Thymus (tissue), 11 donors: ENCODE measurements at regions not wholly inside any gene's neighbourhood (a gene's known extent, or its start where the extent isn't known, plus 50 kb on each side); places are given as distances from the start of the nearest gene placed in this dataset.
"Not testable (repeated sequence)": the region's sequence is repeated elsewhere in the genome, so short reads cannot be mapped to it uniquely, and the experiment has no call there.

Source experiments
- DNase-seq, 9 donors: peaks; one replicate each; pipeline ENCODE4 v3.0.0-alpha.2; 2013; ENCODE audit warnings: low spot score in 9 of 9, low read depth in 6 of 9, missing footprints in 1 of 9
- H3K27ac ChIP-seq, 2 donors: one replicate each; pipeline ENCODE4 v1.5.1; 2013; ENCODE audit warnings: control low read depth in 1 of 2, low read depth in 1 of 2, low read length in 1 of 2, mild to moderate bottlenecking in 1 of 2, moderate library complexity in 1 of 2
- H3K27me3 ChIP-seq, 2 donors: one replicate each; pipeline ENCODE4 v1.5.1; 2013; ENCODE audit warnings: low read length in 1 of 2; ENCODE audit not compliant: control insufficient read depth in 2 of 2, insufficient read depth in 1 of 2
- H3K36me3 ChIP-seq, 2 donors: one replicate each; pipeline ENCODE4 v1.5.1; 2013; ENCODE audit warnings: low read length in 1 of 2, mild to moderate bottlenecking in 1 of 2, moderate library complexity in 1 of 2; ENCODE audit not compliant: control insufficient read depth in 2 of 2, insufficient read depth in 2 of 2
- H3K4me1 ChIP-seq, 2 donors: one replicate each; pipeline ENCODE4 v1.5.1; 2013; ENCODE audit warnings: low read length in 2 of 2; ENCODE audit not compliant: control insufficient read depth in 2 of 2, insufficient read depth in 2 of 2
- H3K4me3 ChIP-seq, 2 donors: one replicate each; pipeline ENCODE4 v1.5.1; 2013; ENCODE audit warnings: low read length in 2 of 2, control low read depth in 1 of 2, mild to moderate bottlenecking in 1 of 2
- H3K9me3 ChIP-seq, 2 donors: one replicate each; pipeline ENCODE4 v1.5.1; 2013; ENCODE audit warnings: low read length in 1 of 2, mild to moderate bottlenecking in 1 of 2; ENCODE audit not compliant: control insufficient read depth in 2 of 2, insufficient read depth in 1 of 2
- WGBS: extraction: QIAGEN DNeasy Blood & Tissue Kit; methylation state at CpG from one replicate; pipeline ENCODE4 v1.1.7; 2013; 5-methylcytosine and 5-hydroxymethylcytosine counted together
- donor health status: healthy.

- 46% methylated on average over 1 of the region's 1 CpG for WGBS
- Histone ChIP-seq H3K4me1 (no peaks in the 10 kb centered on the region), H3K27ac (no peak overlapping the region), H3K4me3 (no peak overlapping the region), H3K36me3 (no peaks in the 10 kb centered on the region), H3K9me3 (no peaks in the 10 kb centered on the region), H3K27me3 (no peaks in the 10 kb centered on the region)
- no peak for DNase-seq
These were observed 1107.8 kb downstream of the FSCB start for GRCh38 chr14:43399289-43399688.

GRCh38 chr14:43370565-43370896 is 1136.6 kb downstream of the FSCB start:
- H3K27ac ChIP-seq, H3K36me3 ChIP-seq, H3K27me3 ChIP-seq, H3K9me3 ChIP-seq, H3K4me3 ChIP-seq, DNase-seq, H3K4me1 ChIP-seq: not testable (repeated sequence)
- WGBS: 92% methylated on average over 8 of the region's 8 CpGs

DNA sequence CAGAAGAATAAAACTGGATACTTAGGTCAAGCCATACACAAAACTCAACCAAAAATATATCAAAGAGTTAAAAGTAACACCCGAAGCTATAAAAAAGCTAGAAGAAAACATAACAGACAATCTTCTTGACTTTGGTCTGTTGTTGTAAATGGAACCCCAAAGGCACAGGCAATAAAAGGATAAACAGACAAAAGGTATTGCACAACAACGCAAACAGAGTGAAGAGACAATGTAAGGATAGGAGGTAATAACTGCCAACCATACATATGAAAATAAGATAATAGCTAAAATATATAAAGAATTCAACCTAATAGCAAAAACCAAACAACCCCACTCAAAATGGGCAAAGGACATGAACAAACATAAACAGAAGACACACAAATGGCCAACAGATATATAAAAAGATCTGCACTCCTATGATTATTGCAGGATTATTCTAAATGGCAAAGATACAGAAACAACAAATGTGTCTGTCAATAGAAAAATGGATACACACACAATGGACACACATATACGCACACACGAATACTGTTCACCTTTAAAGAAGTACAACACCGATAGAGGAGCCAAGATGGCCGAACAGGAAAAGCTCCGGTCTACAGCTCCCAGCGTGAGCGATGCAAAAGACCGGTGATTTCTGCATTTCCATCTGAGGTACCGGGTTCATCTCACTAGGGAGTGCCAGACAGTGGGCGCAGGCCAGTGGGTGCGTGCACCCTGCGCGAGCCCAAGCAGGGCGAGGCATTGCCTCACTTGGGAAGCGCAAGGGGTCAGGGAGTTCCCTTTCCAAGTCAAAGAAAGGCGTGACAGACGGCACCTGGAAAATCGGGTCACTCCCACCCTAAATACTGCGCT is 1137.1 kb downstream of the FSCB start:
- Histone ChIP-seq H3K36me3 (no peaks in the 10 kb centered on the region), H3K27me3 (no peaks in the 10 kb centered on the region), H3K4me3 (no peak overlapping the region), H3K4me1 (no peaks in the 10 kb centered on the region), H3K27ac (no peak overlapping the region), H3K9me3 (no peaks in the 10 kb centered on the region)
- 97% methylated on average over 21 of the region's 21 CpGs for WGBS
- no peak for DNase-seq

- Histone ChIP-seq H3K36me3 (no peaks in the 10 kb centered on the region), H3K9me3 (peaks cover 2 to 10% of the 10 kb centered on the region in 2 donors), H3K4me1 (no peaks in the 10 kb centered on the region), H3K27ac (no peak overlapping the region), H3K27me3 (no peaks in the 10 kb centered on the region), H3K4me3 (no peak overlapping the region)
- WGBS: 99% methylated on average over 3 of the region's 3 CpGs
- no peak for DNase-seq
These were observed 1144.5 kb downstream of the FSCB start for GRCh38 chr14:43362586-43362985.

DNA sequence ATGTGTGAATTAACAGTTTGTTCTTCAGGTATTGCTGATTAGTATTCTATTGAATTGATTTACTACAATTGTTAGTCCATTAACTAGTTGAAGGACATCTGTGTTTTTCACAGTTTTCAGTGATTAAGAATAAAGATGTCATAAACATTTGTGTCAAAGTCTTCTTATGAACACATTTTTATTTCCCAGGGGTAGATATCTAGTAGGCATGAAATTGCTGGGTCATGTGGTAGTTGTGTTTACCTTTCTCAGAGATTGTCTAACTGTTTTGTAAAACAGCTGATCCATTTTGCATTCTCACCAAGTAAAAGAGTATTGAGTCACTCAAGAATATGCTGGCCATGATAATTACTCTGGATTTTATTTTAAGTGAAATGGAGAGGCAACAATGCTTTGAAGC is 1145.3 kb downstream of the FSCB start:
- H3K9me3 ChIP-seq: peaks cover 2 to 10% of the 10 kb centered on the region in 2 donors
- no peak overlapping the region for H3K4me3 ChIP-seq
- H3K27ac ChIP-seq: no peak overlapping the region
- H3K4me1 ChIP-seq: no peaks in the 10 kb centered on the region
- no peaks in the 10 kb centered on the region for H3K27me3 ChIP-seq
- no peak for DNase-seq
- no peaks in the 10 kb centered on the region for H3K36me3 ChIP-seq

DNA sequence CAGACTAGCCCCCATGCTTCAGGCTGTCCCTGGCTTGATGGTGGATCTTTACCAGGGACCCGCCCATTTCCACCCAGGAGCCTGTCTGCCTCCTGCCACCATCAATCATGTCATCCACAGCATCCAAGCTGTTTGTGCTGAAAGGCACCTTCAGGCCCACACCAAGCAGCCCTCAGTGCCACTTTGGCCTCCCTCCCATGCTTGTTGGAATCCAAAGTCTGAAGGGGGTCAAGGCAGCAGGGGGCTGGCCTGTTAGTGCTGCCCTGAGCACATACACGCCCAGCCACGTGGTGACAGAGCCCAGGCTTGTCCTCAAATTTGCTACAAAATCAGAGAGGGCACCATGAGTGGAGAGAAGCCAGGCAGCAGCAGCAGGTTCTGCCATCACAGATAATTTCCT is 1146.8 kb downstream of the FSCB start:
- no peak for DNase-seq
- H3K9me3 ChIP-seq: peaks cover 2 to 10% of the 10 kb centered on the region in 2 donors
- no peak overlapping the region for H3K4me3 ChIP-seq
- no peaks in the 10 kb centered on the region for H3K27me3 ChIP-seq
- no peaks in the 10 kb centered on the region for H3K36me3 ChIP-seq
- 80% methylated on average over 3 of the region's 3 CpGs for WGBS
- no peaks in the 10 kb centered on the region for H3K4me1 ChIP-seq
- H3K27ac ChIP-seq: no peak overlapping the region

DNA sequence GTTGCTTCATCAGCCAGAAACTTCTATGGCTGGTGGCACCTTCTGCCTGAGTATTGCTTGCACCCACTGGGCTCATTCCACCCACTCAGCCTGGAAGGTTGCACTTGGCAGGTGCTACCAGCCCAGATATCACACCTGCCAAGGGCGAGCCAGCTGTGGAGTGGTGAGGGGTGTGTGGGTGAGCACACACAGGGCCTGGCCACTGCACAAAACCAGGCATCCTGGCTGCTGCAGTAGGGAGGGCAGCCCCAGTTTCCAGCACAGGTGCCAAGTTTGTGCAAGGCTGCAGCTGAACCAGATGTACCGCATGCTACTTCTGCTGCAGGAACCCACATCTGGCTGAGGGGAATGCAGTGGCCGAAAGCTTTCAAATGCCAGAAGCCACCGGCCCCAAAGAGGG is 1147.8 kb downstream of the FSCB start:
- H3K9me3 ChIP-seq: peaks cover 2 to 10% of the 10 kb centered on the region in 2 donors
- H3K27ac ChIP-seq: no peak overlapping the region
- WGBS: 86% methylated on average over 4 of the region's 4 CpGs
- no peaks in the 10 kb centered on the region for H3K27me3 ChIP-seq
- no peaks in the 10 kb centered on the region for H3K4me1 ChIP-seq
- no peak for DNase-seq
- no peak overlapping the region for H3K4me3 ChIP-seq
- H3K36me3 ChIP-seq: no peaks in the 10 kb centered on the region

DNA sequence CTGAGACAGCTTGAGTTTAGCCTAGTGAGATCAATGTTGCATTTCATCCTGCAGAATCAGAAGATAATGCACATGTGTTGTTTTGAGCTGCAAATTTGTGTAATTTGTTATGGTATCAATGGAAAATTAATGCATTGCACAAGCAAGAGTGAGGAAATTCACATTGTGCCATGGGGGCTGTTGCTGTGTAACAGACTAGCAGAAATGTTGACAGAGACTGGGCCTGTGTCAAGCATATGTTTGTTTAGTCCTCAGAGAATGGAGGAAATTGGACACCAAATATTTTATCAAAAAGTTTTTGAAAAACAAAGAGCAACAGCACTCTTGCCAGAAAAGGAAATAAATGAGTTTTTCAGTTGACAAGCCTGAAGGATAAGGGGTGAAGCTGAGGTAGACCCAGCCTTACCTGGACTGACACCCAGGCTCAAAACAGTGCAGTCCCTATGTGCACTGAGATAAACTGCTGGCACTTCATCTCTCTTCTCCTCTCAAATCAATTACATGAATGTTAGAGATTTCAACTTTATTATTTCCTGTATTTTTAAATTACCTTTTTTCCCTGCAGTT is 1150.0 kb downstream of the FSCB start:
- Histone ChIP-seq H3K4me1 (no peaks in the 10 kb centered on the region), H3K27ac (no peak overlapping the region), H3K4me3 (no peak overlapping the region), H3K9me3 (peaks cover 2 to 3% of the 10 kb centered on the region in 2 donors), H3K36me3 (no peaks in the 10 kb centered on the region), H3K27me3 (no peaks in the 10 kb centered on the region)
- DNase-seq: no peak

GRCh38 chr14:43356382-43356781 is 1150.7 kb downstream of the FSCB start:
- no peak for DNase-seq
- Histone ChIP-seq H3K36me3 (no peaks in the 10 kb centered on the region), H3K27me3 (no peaks in the 10 kb centered on the region), H3K27ac (no peak overlapping the region), H3K9me3 (peaks cover 2 to 3% of the 10 kb centered on the region in 2 donors), H3K4me3 (no peak overlapping the region), H3K4me1 (no peaks in the 10 kb centered on the region)
- 61% methylated on average over 1 of the region's 1 CpG for WGBS
